HG02759 (cell line): ENCODE measurements at regions not wholly inside any gene's neighbourhood (a gene's known extent, or its start where the extent isn't known, plus 50 kb on each side); places are given as distances from the start of the nearest gene placed in this dataset.

Experiments
- ATAC-seq: cut with Tn5 transposase; IDR thresholded peaks from one replicate; pipeline ENCODE4 v1.9.1; 2021; ENCODE audit warnings: mild to moderate bottlenecking, moderate library complexity; ENCODE audit not compliant: unreplicated experiment

DNA sequence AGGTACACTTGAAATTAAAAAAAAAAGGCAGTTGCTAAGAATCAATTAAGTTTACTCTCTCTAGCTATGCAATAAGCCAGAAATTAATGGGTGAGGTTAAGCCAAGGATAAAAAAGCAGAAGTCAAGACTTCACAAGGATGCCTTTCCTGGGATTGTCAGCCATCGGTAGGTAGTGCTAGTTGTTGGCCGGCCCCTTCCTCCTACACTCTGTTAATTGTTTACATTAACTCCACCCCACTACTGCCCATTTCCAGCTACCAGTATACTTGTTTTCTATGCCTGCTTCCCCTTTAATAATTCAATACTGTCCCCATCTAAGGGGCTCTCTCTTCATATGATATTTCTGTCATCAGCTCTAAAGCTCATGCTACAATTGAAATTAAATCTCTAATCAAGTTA is 461.0 kb downstream of the IPMK start:
- ATAC-seq, result no peak

DNA sequence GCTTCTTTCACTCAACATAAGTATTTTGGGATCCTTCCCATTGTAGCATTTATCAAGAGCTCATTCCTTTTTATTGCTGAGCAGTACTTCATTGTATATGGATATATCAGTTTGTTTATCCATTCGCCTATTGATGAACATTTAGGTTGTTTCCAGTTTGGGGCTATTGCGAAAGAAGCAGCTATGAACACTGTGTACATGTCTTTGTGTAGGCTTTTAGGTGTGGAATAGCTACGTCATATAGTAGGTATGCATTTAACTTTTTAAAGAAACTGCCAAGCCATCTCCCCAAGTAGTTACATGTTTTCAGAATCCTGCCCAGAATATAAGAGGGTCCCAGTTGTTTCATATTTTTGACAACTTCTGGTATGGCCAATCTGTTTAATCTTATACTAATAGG is 468.1 kb downstream of the IPMK start:
- no peak for ATAC-seq

DNA sequence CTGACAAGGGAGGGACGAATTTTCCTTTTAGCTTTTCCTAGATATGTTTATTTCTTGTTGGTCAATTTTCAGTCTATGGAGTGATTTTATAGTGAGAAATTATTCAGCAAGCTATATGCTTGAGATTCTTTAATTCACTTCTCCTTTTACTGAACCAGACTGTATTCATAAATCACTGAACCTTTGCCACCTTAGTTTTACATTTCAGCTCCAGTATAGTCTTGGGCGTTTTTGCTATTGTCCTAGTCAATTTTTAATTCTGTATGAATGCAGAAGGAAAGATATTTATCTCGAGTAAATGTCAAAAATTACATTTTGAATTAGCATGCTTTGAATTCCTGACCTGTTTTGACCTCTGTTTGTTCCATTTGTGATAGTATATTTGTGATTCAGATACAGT is 468.9 kb downstream of the IPMK start:
- no peak for ATAC-seq

DNA sequence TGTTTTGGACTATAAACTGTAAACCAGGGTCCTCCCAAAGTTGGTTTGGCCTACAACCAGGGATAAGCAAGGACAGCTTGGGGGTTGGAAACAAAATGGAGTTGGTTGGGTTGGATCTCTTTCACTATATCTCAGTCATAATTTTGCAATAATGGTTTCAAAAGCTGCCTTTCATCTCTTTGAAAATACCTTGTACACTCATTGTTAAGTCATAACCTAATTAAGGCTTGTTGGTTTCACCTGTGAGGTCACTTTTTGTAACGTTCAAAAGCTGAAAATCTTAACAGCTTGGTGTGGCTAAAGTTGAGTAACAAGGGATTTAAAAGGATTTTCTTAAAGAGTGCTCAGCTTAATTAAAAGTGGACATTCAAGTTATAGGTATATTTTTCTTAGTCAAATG is 476.1 kb downstream of the IPMK start:
- no peak for ATAC-seq

DNA sequence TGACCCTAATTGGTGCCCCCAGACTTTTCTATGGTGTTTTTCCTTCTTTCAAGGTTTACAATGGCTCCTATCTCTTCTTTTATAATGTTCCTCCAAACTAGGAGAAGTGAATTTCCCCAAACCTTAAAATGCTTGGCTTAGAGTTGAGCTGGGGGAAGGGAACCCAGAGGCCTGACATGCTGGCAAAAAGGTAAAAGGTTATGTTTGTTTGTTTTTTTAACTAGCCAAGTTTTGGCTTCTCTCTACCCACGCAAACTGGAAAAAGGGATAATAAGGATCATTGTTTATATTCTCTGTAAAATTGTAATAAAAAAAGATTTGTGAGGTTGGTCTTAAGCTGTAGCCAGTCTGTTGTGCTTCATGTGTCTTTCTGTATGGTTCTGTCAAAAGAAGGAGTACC is 477.0 kb downstream of the IPMK start:
- ATAC-seq, result no peak

DNA sequence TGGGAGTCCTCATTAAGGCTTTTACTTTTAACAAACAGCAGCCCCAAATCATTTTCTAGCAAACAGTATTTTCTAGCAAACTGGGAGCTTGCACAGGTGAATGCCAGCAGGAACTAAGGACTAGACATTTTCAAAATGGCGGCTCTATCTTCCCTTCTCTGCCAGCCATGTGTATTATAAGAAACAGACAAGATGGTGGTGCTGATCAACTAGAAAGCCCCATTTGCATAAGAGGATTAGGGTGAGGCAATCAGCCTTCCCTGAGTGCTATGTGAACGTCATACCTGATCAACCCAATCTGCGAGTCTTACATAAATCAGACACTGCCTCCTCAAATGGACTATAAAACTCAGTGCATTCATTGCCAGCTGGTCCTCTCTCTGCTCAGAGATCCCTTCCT is 479.6 kb downstream of the IPMK start:
- ATAC-seq, result no peak

DNA sequence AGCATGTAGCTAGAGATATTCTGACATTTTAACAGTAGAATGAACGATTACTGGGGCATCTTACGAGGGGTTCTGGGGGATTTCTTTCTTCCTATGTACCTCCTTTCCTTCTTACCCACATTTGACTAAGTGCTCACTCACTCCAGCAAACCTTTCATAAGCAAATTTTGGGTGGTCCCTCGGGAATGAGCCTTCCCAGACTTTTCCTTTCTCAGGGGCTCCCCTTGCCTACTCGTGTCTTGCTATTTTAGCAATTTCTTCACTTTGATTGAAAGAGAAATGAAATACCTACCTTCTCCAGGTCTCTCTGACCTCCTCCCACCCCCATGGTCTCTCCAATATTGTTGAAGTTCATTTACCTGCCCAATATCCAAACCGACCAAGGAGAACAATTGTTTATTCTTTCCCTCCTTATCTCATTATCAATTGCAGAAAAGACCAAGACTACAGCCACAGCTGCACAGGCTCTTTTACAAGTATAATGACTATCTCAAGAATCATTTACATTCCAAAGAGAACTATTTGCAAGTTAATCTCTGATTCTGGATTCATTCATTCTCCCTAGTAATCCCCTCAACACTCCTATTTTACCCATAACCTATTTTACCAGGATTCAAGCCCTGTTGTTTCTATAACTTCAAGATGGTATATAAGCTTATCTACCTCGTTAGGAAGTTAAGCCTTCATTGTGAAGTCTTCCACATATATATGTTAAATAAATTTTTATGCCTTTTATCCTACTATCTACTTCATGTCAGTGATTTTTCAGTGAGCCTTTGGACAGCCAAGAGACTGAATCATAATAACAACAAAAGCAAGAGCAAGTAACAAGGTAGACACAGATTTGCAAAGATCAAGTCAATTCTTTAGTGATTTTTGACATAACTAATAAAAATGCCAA is 480.6 kb downstream of the IPMK start:
- ATAC-seq, result no peak

DNA sequence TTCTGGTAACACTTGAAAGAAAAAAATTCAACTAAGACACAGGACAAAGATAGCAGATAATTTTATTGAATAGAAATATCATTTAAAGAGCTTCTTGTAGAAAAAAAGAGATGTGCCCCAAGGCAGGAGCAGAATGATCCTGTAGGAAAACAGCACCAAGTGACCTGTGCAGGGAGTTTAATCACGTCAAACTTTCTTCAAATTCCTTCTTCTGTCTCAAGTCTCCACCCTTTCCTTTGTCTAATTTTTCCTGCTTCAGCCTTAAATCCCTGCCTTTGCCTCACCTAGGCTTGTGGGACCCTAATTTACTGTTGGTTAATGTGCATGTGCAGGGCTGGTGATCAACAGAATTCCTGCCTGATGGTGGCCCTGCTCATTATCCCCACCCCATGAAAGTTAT is 481.4 kb downstream of the IPMK start:
- no peak for ATAC-seq

DNA sequence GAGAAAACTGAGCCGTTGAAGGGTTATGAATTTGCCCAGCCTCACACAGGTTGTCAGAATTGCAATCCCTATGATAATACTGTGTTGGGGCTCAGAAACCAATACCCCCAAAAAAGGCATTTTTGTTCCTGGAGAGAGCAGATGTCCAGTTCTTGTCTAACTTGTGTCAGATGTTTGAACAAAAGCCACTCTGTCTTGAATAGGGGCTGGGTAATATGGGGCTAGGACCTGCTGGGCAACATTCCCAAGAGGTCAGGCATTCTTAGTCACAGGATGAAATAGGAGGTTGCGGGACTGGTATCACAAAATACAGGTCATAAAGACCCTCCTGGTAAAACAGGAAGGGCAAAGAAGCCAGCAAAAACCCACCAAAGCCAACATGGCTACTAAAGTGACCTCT is 482.1 kb downstream of the IPMK start:
- no peak for ATAC-seq

DNA sequence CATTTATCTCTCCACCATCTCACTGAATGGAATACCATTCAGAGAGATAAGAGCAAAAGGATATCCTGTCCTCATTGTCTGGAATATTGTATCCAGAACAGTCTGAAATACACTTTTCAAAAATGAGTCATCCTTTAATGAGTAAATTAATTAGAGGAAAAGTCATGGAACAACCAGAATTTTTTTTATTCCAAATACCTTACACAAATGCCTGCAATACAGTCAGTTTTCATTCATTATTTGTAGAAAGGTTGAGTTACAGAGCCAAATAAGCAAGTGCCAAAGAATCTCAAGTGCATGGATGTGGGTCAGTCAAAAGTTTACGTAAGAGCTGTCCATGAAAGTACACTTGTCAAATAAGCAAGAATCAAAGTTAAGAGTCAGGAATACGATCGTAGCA is 482.6 kb downstream of the IPMK start:
- no peak for ATAC-seq

DNA sequence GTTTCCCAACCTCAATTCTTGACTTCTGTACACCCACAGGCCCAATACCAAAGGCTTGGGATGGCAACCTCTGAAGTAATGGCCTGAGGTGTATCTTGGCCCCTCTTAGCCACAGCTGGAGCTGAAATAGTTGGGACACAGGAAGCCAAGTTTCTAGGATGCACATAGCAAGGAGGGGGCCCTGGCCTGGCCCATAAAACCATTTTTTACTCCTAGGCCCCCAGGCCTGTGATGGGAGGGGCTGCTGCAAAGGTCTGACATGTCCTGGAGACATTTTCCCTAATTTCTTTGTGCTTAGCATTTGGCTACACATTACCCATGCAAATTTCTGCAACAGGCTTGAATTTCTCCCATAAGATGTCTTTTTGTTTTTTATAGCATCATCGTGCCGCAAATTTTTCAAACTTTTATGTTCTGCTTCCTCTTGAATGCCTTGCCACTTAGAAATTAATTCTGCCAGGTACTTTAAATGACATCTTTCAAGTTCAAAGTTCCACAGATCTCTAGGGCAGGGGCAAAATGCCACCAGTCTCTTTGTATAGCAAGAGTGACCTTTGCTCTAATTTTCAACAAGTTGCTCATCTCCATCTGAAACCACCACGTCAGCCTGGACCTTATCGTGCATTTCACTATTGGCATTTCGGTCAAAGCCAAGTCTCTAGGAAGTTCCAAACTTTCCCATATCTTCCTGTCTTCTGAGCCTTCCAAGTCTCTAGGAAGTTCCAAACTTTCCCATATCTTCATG is 490.8 kb downstream of the IPMK start:
- ATAC-seq, result no peak

DNA sequence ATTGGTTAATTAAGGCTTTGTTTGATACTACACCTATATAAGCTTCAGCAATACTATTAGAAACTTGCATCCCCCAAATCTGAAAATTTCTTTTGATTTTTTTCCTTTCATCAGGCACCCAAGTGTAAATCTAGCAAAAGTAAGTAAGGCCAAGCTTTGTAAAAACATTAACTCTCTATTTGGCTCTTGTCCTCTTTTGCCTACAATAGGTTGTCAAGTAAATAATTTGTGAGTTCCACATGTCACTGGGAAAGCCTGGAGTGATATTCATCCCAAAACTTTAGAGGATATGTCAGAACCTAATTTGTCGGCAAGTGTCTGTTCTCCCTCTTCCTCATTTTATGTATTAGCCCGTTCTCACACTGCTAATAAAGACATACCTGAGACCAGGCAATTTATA is 492.4 kb downstream of the IPMK start:
- ATAC-seq, result no peak

DNA sequence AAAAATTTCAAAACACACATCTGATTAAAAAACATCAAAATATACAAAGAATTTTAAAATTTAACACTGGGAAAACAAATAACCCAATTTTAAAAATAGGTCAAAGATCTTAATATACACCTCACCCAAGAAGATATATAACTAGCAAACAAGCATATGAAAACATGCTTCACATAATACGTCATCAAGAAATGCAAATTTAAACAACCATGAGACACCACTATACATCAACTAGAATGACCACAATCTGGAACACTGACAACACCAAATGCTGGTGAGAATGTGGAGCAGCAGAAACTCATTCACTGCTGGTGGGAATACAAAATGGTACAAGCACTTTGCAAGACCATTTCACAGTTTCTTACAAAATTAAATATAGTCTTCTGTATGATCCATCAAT is 498.4 kb downstream of the IPMK start:
- ATAC-seq, result no peak

DNA sequence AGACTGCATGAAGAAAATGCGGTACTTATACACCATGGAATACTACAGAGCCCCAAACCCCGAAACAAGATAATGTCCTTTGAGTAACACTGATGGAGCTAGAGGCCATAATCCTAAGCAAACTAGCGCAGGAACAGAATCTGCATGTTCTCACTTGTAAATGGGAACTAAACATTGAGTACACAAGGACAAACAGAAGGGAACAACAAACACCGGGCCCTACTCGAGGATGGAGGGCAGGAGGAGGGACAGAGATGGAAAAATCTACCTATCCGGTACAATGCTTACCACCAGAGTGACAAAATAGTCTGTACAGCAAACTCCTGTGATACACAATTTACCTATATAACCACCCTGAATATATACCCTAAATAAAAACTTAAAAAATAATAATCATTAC is 507.9 kb downstream of the IPMK start:
- no peak for ATAC-seq

DNA sequence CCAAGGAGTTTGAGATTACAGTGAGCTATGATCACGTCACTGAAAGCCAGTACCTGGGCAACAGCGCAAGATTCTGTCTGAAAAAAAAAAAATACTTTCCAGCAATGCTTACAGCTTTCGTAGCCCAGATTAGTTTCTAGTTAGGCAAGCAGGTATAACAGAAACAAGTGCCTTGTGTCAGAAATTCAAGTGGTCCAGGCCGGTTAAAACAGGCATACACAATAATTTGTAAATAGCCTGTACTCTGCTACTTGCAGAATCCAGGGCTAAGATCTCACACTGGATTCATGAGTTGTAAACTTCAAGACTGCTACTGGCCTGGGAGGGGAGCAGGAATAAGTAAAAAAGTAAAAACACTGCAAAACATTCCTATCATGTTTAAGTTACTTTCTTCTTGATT is 512.9 kb downstream of the IPMK start:
- ATAC-seq, result no peak

DNA sequence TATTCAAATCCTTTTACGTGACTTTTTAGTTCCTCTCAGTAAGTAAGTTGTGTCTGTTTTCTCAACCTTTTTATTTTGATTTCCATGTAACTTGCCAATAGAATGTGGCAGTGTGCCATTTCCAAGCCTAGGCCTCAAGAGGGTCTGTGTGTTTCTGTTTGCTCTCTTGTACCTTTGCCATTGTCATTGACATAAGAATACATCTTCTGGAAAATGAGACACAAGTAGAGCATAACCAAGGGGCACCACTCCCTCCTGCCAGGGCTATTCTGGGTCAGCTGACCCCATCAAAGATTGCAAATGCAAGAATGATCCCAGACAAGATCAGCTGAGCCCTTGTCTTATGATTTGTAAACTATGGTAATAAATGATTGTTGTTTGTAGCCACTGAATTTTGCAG is 524.0 kb downstream of the IPMK start:
- ATAC-seq, result no peak

DNA sequence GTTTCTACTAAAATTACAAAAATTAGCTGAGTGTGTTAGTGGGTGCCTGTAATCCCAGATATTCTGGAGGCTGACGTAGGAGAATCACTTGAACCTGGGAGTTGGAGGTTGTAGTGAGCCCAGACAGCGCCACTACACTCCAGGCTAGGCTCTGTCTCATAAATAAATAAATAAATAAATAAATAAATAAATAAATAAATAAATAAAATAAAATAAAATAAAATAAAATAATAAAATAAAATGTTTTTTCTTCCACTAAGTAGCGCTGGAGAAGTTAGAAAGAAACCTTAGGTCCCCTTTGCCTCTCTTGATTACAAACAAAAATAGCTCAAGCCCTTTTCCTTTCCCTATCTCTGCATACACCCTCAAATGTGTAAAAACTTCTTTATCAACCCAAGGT is 525.9 kb downstream of the IPMK start:
- no peak for ATAC-seq

DNA sequence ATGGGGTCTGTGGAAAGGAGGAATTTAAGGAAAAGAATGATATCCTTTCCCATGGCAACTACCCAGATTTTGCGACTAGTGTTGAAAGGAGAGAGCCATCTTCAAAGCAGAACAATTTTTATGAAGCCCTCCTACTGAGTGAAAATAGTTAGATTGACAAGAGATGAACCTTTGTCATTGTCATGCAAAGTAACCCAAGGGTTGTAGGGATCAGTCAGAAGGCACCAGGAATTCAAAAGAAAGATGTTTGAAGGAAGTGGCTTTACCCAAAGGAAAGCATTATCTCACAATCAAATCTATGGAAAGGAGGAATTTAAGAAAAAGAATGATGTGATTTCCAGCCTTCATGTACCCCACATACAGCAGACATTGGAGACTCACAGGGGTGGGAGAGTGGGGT is 544.4 kb downstream of the IPMK start:
- no peak for ATAC-seq

DNA sequence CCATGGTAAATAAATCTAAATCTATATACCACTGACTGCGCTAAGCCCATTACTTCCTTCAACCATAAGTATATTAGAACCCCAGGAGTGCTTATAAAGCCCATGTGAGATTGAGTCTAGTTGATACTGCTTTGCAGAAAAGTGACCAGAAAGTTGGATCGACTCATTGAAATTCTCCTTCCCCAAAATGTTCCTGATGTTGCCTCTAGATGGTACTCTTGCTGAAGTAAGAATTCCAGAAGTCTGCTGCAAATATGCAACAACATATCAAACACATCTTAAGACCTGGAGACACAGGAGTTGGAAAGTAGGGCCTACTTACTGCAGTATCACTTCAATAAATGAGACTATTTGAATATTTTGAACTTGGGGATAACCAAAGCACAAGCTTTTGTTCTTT is 550.8 kb downstream of the IPMK start:
- no peak for ATAC-seq

DNA sequence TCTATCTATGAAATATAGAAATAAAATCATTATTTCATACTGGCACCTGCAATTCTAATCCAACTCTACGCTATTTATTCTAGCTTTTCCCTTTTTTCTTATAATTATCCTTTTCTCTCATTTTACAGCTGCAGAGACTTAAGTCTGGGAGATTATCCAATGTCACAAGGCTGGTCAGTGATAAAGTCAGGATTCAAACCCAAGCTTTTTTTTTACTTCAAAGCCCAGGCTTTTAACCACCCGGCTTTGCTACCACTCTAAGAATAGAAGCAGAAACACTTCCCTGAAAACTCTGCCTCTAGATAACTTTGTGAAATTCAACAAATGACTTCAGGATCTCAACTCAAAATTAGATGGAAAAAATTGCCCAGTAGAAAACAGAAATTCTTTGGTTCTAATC is 552.5 kb downstream of the IPMK start:
- ATAC-seq, result no peak

DNA sequence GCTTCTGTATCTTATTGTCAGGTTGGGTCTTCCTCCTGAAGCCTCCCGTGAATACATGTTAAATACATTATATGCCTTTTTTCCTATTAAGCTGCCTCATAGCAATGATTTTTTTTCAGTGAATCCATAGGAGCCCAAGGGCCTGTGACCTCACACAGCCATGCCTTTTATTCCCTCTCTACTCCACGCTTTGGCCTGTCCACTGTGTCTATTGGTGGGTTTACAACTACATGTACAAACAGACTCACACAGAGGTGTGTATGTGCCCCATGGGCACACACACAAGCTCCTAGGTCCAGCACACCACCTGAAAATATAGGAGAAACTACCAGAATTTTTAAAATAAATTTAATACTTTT is 560.4 kb downstream of the IPMK start:
- no peak for ATAC-seq

DNA sequence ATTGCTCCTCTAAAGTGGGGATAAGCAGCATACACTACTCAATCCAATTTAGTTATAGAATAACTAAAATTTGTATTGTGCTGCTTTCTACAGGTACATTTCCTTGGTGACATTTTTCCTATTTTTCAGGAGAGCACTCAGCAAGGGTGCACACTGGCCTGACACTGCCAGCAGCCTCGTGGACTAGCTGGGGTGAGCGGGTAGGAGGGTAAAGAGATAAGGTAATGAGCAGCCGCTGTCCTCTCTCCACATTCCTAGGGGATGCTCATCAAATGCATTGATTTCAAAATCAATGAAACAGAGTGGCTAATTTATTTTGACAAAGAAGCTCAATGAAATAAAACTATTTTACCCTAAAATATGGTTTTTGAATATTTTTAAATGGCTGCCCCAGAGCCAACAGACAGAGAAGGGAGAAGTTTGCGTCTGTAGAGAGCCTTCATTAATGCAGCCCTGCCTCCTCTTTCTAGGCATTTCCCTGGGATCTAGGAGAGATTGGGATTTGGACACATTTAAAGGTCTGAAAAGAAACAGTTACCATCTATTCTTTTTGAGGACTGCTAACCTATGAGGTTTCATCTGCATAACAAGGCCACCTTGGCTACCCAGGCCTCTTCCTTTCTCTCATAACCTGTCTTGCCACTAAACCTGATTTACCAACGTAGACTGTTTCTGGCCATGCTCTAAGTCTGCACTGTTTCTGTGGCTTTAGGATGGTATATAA is 561.0 kb downstream of the IPMK start:
- no peak for ATAC-seq
